Heart right ventricle (tissue), 16 donors: ENCODE measurements at regions not wholly inside any gene's neighbourhood (a gene's known extent, or its start where the extent isn't known, plus 50 kb on each side); places are given as distances from the start of the nearest gene placed in this dataset.
A peak's percentile ranks its signal among the peaks of the same experiment; 100 is the strongest.

Experiments
- ATAC-seq, 8 donors: fragments of 200-7000 bp; cut with Tn5 transposase; one replicate each; pipeline ENCODE4 v1.9.1; 2020; ENCODE audit warnings: mild to moderate bottlenecking in 8 of 8, moderate library complexity in 8 of 8, moderate number of reproducible peaks in 1 of 8
- DNase-seq, 2 donors: peaks; one replicate each; pipeline ENCODE4 v3.0.0-alpha.2; 2020
- H3K27ac ChIP-seq, 10 donors: fragments of 200-600 bp; sonication (generic) in 2 of 10; one replicate each; pipeline versions ENCODE4 v1.5.0 to v1.8.0; 2020 to 2022; ENCODE audit warnings: mild to moderate bottlenecking in 3 of 10
- H3K27me3 ChIP-seq, 7 donors: fragments of 200-600 bp; one replicate each; pipeline ENCODE4 v1.8.0; 2021 to 2022; ENCODE audit warnings: mild to moderate bottlenecking in 2 of 7
- H3K36me3 ChIP-seq, 9 donors: fragments of 200-600 bp; sonication (generic) in 1 of 9; one replicate each; pipeline versions ENCODE4 v1.5.0 to v1.8.0; 2020 to 2022; ENCODE audit warnings: mild to moderate bottlenecking in 2 of 9
- H3K4me1 ChIP-seq, 9 donors: fragments of 200-600 bp; sonication (generic) in 1 of 9; one replicate each; pipeline versions ENCODE4 v1.5.0 to v1.8.0; 2020 to 2022; ENCODE audit warnings: mild to moderate bottlenecking in 4 of 9
- H3K4me3 ChIP-seq, 10 donors: fragments of 200-600 bp; sonication (generic) in 2 of 10; one replicate each; pipeline versions ENCODE4 v1.5.0 to v1.8.0; 2020 to 2022; ENCODE audit warnings: mild to moderate bottlenecking in 7 of 10, moderate library complexity in 2 of 10
- H3K9me3 ChIP-seq, 11 donors: fragments of 200-600 bp in 10 of 11; sonication (generic) in 2 of 11; one replicate each; pipeline versions ENCODE4 v1.5.0 to v1.8.0; 2013 to 2022; ENCODE audit warnings: mild to moderate bottlenecking in 2 of 11, control low read depth in 1 of 11, moderate library complexity in 1 of 11
- CTCF ChIP-seq, 9 donors: fragments of 200-600 bp; sonication (generic) in 2 of 9; IDR thresholded peaks; one replicate each; pipeline versions ENCODE4 v1.5.0 to v1.8.0; 2021 to 2022; ENCODE audit warnings: antibody characterized with exemption in 9 of 9, mild to moderate bottlenecking in 5 of 9, moderate library complexity in 1 of 9
- WGBS, 2 donors: extraction: QIAGEN DNeasy Blood & Tissue Kit; methylation state at CpG; one replicate each; pipeline ENCODE4 v1.1.7; 2013; ENCODE audit warnings: inconsistent platforms in 1 of 2; 5-methylcytosine and 5-hydroxymethylcytosine counted together
- intact Hi-C, 10 donors: fragments of 100-400 bp; cut with DNase I; formaldehyde crosslinking; loops; one replicate each; pipeline versions ENCODE4 v1.11.1 to v1.14.2; 2022
- donor health status: Arrhythmogenic right ventricular cardiomyopathy.
- donor health status: ischemic (EF 13 %, LVEDD 7.1; RV severe dilation, severe dysfunction).
- donor health status: healthy with polysubstance abuse.
- donor health status: DM: no; HTN: yes; CAD: no.
- donor health status: DM: no; HTN: no; CAD: no.
- donor health status: ischemic (EF 25% LVEDD 6.9; RV normal size, moderate dysfunction).
- donor health status: ischemic (EF 25% LVEDD 5.7; RV mildly dilated, moderate dysfunction).
- donor health status: healthy.
- donor health status: DM: yes; HTN: yes; CAD: no.
- donor health status: Ischemic cardiomyopathy.
- donor health status: ischemic (EF 35%, LVEDD 5.7; RV mildly dilated, moderate dysfunction).
- donor health status: nonischemic (EF 11% LVEDD 7.7; RV severe dilation, severe dysfunction).
- donor health status: DM: yes; HTN: yes; CAD: no.
- donor health status: PGD.
- donor health status: ischemic (EF 29% LVEDD 5.4; RV normal size, mild dysfunction).
- donor health status: nonischemic (EF 23%, LVEDD 6.1; RV moderate dilation, normal function).

GRCh38 chr3:26104851-26105251, 315.0 kb downstream of the OXSM start:
- ATAC-seq = peak in 7 of 8 donors; percentile 38 to 76 (median 69)
- Histone ChIP-seq H3K4me3 (no peak overlapping the region), H3K36me3 (no peaks in the 10 kb centered on the region), H3K9me3 (peaks cover 0 to 15% (median 0%) of the 10 kb centered on the region in 11 donors), H3K27ac (peak overlapping the region in 9 of 10 donors; percentile 36 to 77 (median 68)), H3K27me3 (no peaks in the 10 kb centered on the region), H3K4me1 (peaks cover 0 to 66% (median 52%) of the 10 kb centered on the region in 9 donors)
- peak in 1 of 2 donors; percentile 16 for DNase-seq
- WGBS, 2 donors = 0 to 4% methylated on average over 2 of the region's 2 CpGs
- TF ChIP-seq CTCF (IDR thresholded peaks at IDR 0.05) = no peak
- intact Hi-C loops = loop anchor here in 4 of 10 donors (5.0 to 10.0 kb wide), 5 partner anchors 38 to 440 kb away; partner anchors contain the start of genes TOP2B (in 2 of the 4) and NGLY1 (in 1 of the 4)

GRCh38 chr3:26105261-26105660, 315.4 kb downstream of the OXSM start:
- DNase-seq (no peak), ATAC-seq (no peak)
- H3K9me3 ChIP-seq = peaks cover 0 to 15% (median 0%) of the 10 kb centered on the region in 11 donors
- H3K27me3 ChIP-seq = no peaks in the 10 kb centered on the region
- no peak for TF ChIP-seq CTCF (IDR thresholded peaks at IDR 0.05)
- H3K4me1 ChIP-seq = peaks cover 0 to 62% (median 48%) of the 10 kb centered on the region in 9 donors
- H3K4me3 ChIP-seq = no peak overlapping the region
- H3K27ac ChIP-seq = peak overlapping the region in 9 of 10 donors; percentile 36 to 77 (median 68)
- no peaks in the 10 kb centered on the region for H3K36me3 ChIP-seq
- intact Hi-C loops = loop anchor here in 4 of 10 donors (5.0 to 10.0 kb wide), 4 partner anchors 130 to 440 kb away; partner anchors contain the start of genes TOP2B (in 2 of the 4) and NGLY1 (in 1 of the 4)
- 25 to 33% methylated on average over 4 of the region's 4 CpGs for WGBS, 2 donors

- DNase-seq (peak in 1 of 2 donors; percentile 47), ATAC-seq (peak; percentile 81 to 94 (median 88))
- Histone ChIP-seq H3K4me3 (no peak overlapping the region), H3K9me3 (peaks cover 0 to 10% (median 0%) of the 10 kb centered on the region in 11 donors), H3K36me3 (no peaks in the 10 kb centered on the region), H3K27ac (peak overlapping the region in 8 of 10 donors; percentile 36 to 77 (median 68)), H3K27me3 (no peaks in the 10 kb centered on the region), H3K4me1 (peaks cover 0 to 58% (median 39%) of the 10 kb centered on the region in 9 donors)
- intact Hi-C loops = loop anchor here in 4 of 10 donors (5.0 to 10.0 kb wide), 4 partner anchors 129 to 441 kb away; partner anchors contain the start of genes TOP2B (in 2 of the 4) and NGLY1 (in 1 of the 4)
- WGBS, 2 donors = 11 to 15% methylated on average over 2 of the region's 2 CpGs
- no peak for TF ChIP-seq CTCF (IDR thresholded peaks at IDR 0.05)
Observed at GRCh38 chr3:26106228-26106627, 316.3 kb downstream of the OXSM start.

- Histone ChIP-seq H3K4me1 (peaks cover 0 to 47% (median 27%) of the 10 kb centered on the region in 9 donors), H3K27me3 (no peaks in the 10 kb centered on the region), H3K27ac (no peak overlapping the region), H3K9me3 (peaks cover 0 to 3% (median 0%) of the 10 kb centered on the region in 11 donors), H3K36me3 (no peaks in the 10 kb centered on the region), H3K4me3 (no peak overlapping the region)
- whole genome bisulfite sequencing, 2 donors = 77 to 80% methylated on average over 2 of the region's 2 CpGs
- intact Hi-C loops = loop anchor here in 4 of 10 donors (5.0 to 10.0 kb wide), 4 partner anchors 126 to 444 kb away; partner anchors contain the start of genes TOP2B (in 2 of the 4) and NGLY1 (in 1 of the 4)
- DNase-seq (no peak), ATAC-seq (no peak)
- no peak for TF ChIP-seq CTCF (IDR thresholded peaks at IDR 0.05)
Observed at GRCh38 chr3:26108846-26109489, 319.1 kb downstream of the OXSM start.
